Suprapubic skin (tissue), 4 donors: ENCODE measurements at regions not wholly inside any gene's neighbourhood (a gene's known extent, or its start where the extent isn't known, plus 50 kb on each side); places are given as distances from the start of the nearest gene placed in this dataset.
"Not testable (repeated sequence)": the region's sequence is repeated elsewhere in the genome, so short reads cannot be mapped to it uniquely, and the experiment has no call there.

ENCODE experiments used
- DNase-seq, 2 donors: peaks; one replicate each; pipeline ENCODE4 v3.0.0-alpha.2; 2019; ENCODE audit warnings: low spot score in 2 of 2
- H3K27ac ChIP-seq: fragments of 200-600 bp; sonication (generic); one replicate; pipeline ENCODE4 v1.5.1; 2019
- H3K27me3 ChIP-seq: fragments of 200-600 bp; sonication (generic); one replicate; pipeline ENCODE4 v1.5.1; 2019
- H3K36me3 ChIP-seq: fragments of 200-600 bp; sonication (generic); one replicate; pipeline ENCODE4 v1.5.1; 2019
- H3K4me1 ChIP-seq: fragments of 200-600 bp; sonication (generic); one replicate; pipeline ENCODE4 v1.5.1; 2019
- H3K4me3 ChIP-seq: fragments of 200-600 bp; sonication (generic); one replicate; pipeline ENCODE4 v1.5.1; 2019; ENCODE audit warnings: mild to moderate bottlenecking
- H3K9me3 ChIP-seq: fragments of 200-600 bp; sonication (generic); one replicate; pipeline ENCODE4 v1.5.1; 2019
- CTCF ChIP-seq, 2 donors: fragments of 200-600 bp in 1 of 2; fragments of 450-650 bp in 1 of 2; sonication (generic) in 1 of 2; IDR thresholded peaks; one replicate each; pipeline ENCODE4 v1.5.1; 2016 to 2019; ENCODE audit warnings: antibody characterized with exemption in 2 of 2, mild to moderate bottlenecking in 1 of 2, moderate library complexity in 1 of 2
- EP300 ChIP-seq: sonication (generic); formaldehyde crosslinking; IDR thresholded peaks from one replicate; pipeline ENCODE4 v1.6.1; 2017; ENCODE audit warnings: antibody characterized with exemption
- POLR2A ChIP-seq, 2 donors: fragments of 450-650 bp; IDR thresholded peaks; one replicate each; pipeline ENCODE4 v1.6.1; 2017; ENCODE audit warnings: antibody characterized with exemption in 2 of 2, mild to moderate bottlenecking in 2 of 2, moderate library complexity in 2 of 2
- POLR2AphosphoS5 ChIP-seq, 3 donors: sonication (generic); formaldehyde crosslinking; IDR thresholded peaks; one replicate each; pipeline ENCODE4 v1.6.1; 2017; ENCODE audit warnings: antibody characterized with exemption in 3 of 3
- whole genome bisulfite sequencing: methylation state at CpG from one replicate; pipeline ENCODE4 v1.1.5; 2018; 5-methylcytosine and 5-hydroxymethylcytosine counted together

DNA sequence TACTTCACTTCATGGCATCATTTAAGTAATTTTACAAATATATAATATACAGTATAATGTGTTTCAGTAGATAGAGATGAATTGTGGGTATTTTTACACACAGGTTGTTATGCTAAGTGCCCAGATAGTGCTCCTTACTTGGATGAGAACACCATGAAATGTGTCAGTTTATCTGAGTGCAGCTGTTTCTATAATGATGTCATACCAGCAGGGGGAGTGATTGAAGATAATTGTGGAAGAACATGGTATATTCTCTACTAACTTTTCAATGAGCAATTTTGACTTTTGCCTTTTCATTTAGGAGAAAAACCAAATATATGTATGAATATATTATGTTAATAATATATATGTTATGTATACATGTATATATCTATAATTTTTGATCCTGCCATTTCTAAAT lies 221.6 kb downstream of the LRRK2 start:
- DNase-seq: no peak
- Histone ChIP-seq H3K36me3 (no peaks in the 10 kb centered on the region), H3K27ac (no peak overlapping the region), H3K4me1 (no peaks in the 10 kb centered on the region), H3K9me3 (no peaks in the 10 kb centered on the region), H3K27me3 (no peaks in the 10 kb centered on the region), H3K4me3 (no peak overlapping the region)
- TF ChIP-seq POLR2A (IDR thresholded peaks at IDR 0.05) (no peak), EP300 (no peak), POLR2AphosphoS5 (IDR thresholded peaks at IDR 0.05) (no peak), CTCF (IDR thresholded peaks at IDR 0.05) (no peak)

- not testable (repeated sequence) for DNase-seq, H3K27ac ChIP-seq, H3K27me3 ChIP-seq, H3K36me3 ChIP-seq, H3K9me3 ChIP-seq, H3K4me1 ChIP-seq, H3K4me3 ChIP-seq
- 93% methylated on average over 1 of the region's 1 CpG for WGBS
These were observed 223.7 kb downstream of the LRRK2 start for GRCh38 chr12:40448523-40448922.

GRCh38 chr12:40451661-40452060 lies 226.9 kb downstream of the LRRK2 start:
- WGBS: 92% methylated on average over 1 of the region's 1 CpG

DNA sequence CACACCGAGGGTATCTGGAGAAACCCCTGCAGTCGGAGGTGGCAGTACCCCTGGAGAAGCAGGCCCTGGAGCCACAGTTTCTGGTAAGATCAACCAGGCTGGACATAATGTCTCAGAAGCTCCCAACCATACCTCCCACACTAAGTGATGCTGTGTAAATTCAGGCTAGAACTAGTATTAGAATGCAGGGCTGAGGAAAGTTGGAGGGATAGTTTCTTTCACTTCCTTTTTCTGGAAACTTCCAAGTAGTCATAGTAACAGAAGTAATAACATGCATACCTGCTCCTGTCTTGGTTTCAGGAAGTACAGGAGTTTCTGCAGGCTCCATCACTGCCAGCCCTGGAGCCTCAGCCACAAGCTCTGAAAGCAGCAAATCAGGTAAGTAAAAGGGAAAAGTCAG lies 228.1 kb upstream of the CNTN1 start:
- TF ChIP-seq POLR2A (IDR thresholded peaks at IDR 0.05) (no peak), CTCF (IDR thresholded peaks at IDR 0.05) (no peak), POLR2AphosphoS5 (IDR thresholded peaks at IDR 0.05) (no peak), EP300 (no peak)
- Histone ChIP-seq H3K27ac (no peak overlapping the region), H3K4me3 (no peak overlapping the region), H3K4me1 (no peaks in the 10 kb centered on the region), H3K36me3 (no peaks in the 10 kb centered on the region), H3K9me3 (no peaks in the 10 kb centered on the region), H3K27me3 (no peaks in the 10 kb centered on the region)
- no peak for DNase-seq
- WGBS: 82% methylated on average over 2 of the region's 2 CpGs

More at GRCh38 chr12:40451661-40452060, 226.9 kb downstream of the LRRK2 start:
- no peak for DNase-seq
- H3K36me3 ChIP-seq: no peaks in the 10 kb centered on the region
- TF ChIP-seq POLR2A (IDR thresholded peaks at IDR 0.05) (no peak), CTCF (IDR thresholded peaks at IDR 0.05) (no peak), EP300 (no peak), POLR2AphosphoS5 (IDR thresholded peaks at IDR 0.05) (no peak)
- no peak overlapping the region for H3K27ac ChIP-seq
- no peak overlapping the region for H3K4me3 ChIP-seq
- no peaks in the 10 kb centered on the region for H3K4me1 ChIP-seq
- H3K27me3 ChIP-seq: no peaks in the 10 kb centered on the region
- no peaks in the 10 kb centered on the region for H3K9me3 ChIP-seq

DNA sequence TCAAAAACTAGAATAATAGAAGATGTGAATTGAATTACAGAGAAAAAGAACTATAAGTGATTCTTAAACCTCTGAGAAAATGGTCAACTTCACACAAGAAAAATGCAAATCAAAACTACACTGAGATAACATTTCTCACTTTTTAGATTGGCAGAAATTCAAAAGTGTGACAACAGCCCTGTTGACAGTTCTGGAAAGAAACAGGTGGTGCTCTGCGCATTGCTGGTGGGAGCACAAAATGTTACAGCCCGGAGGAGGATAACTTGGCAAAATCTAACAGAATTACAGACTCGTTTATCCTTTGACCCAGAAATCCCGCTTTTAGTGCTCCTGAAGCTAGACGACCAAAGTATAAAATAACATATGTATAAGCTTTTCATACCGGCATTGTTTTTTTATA lies 222.5 kb upstream of the CNTN1 start:
- H3K9me3 ChIP-seq: no peaks in the 10 kb centered on the region
- WGBS: 26% methylated on average over 6 of the region's 6 CpGs
- no peaks in the 10 kb centered on the region for H3K27me3 ChIP-seq
- no peak overlapping the region for H3K27ac ChIP-seq
- H3K4me3 ChIP-seq: no peak overlapping the region
- TF ChIP-seq CTCF (IDR thresholded peaks at IDR 0.05) (no peak), EP300 (no peak), POLR2A (IDR thresholded peaks at IDR 0.05) (no peak), POLR2AphosphoS5 (IDR thresholded peaks at IDR 0.05) (no peak)
- DNase-seq: no peak
- H3K4me1 ChIP-seq: no peaks in the 10 kb centered on the region
- no peaks in the 10 kb centered on the region for H3K36me3 ChIP-seq

GRCh38 chr12:40473962-40474361 lies 218.3 kb upstream of the CNTN1 start:
- Histone ChIP-seq H3K9me3 (no peaks in the 10 kb centered on the region), H3K4me3 (no peak overlapping the region), H3K4me1 (no peaks in the 10 kb centered on the region), H3K36me3 (no peaks in the 10 kb centered on the region), H3K27ac (no peak overlapping the region), H3K27me3 (no peaks in the 10 kb centered on the region)
- WGBS: 54% methylated on average over 5 of the region's 5 CpGs
- no peak for DNase-seq
- TF ChIP-seq CTCF (IDR thresholded peaks at IDR 0.05): no peak
- no peak for TF ChIP-seq POLR2AphosphoS5 (IDR thresholded peaks at IDR 0.05)
- no peak for TF ChIP-seq EP300
- TF ChIP-seq POLR2A (IDR thresholded peaks at IDR 0.05): no peak
